ENCODE measurements at regions not wholly inside any gene's neighbourhood (a gene's known extent, or its start where the extent isn't known, plus 50 kb on each side); places are given as distances from the start of the nearest gene placed in this dataset.
A peak's percentile ranks its signal among the peaks of the same experiment; 100 is the strongest.

DNA sequence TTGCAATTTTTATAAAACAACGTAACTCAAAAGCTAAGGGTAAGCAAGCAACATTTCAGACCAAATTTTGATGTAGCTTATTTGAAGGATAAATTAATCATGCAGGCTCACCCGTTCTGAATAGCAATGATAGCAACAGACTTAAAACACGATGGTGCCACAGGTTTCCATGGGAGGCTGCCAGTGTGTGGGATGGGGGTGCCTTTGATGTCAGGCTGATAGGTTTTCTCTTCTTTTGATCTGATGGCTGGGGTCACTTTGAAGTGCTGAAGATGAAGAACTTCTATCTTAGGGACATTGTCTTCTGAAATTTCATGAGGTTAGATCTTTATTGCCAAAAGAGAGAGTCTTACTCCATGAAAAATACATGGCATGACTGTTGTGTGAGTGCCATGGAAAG, 206.8 kb downstream of the LPIN1 start:
- no peaks in the 10 kb centered on the region for H3K9me2 ChIP-seq (ENCODE audit: insufficient read depth)
- no peak for DNase-seq
- no peak overlapping the region for H3K27ac ChIP-seq
- TF ChIP-seq, protein P1, sequence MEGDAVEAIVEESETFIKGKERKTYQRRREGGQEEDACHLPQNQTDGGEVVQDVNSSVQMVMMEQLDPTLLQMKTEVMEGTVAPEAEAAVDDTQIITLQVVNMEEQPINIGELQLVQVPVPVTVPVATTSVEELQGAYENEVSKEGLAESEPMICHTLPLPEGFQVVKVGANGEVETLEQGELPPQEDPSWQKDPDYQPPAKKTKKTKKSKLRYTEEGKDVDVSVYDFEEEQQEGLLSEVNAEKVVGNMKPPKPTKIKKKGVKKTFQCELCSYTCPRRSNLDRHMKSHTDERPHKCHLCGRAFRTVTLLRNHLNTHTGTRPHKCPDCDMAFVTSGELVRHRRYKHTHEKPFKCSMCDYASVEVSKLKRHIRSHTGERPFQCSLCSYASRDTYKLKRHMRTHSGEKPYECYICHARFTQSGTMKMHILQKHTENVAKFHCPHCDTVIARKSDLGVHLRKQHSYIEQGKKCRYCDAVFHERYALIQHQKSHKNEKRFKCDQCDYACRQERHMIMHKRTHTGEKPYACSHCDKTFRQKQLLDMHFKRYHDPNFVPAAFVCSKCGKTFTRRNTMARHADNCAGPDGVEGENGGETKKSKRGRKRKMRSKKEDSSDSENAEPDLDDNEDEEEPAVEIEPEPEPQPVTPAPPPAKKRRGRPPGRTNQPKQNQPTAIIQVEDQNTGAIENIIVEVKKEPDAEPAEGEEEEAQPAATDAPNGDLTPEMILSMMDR (conservative IDR thresholded peaks at IDR 0.05), result no peak
- TF ChIP-seq EZH2 (IDR thresholded peaks at IDR 0.05; ENCODE audit: low read depth), result no peak
- CTCF ChIA-PET, result no interaction called here
- H4K20me1 ChIP-seq (ENCODE audit: insufficient read depth), result no peaks in the 10 kb centered on the region
- POLR2A ChIA-PET (ENCODE audit: unreplicated experiment), result no interaction called here
- no peaks in the 10 kb centered on the region for H3K4me1 ChIP-seq (replicated peaks; ENCODE audit: insufficient read depth)
- intact Hi-C loops (cut with micrococcal nuclease; ENCODE audit: unreplicated experiment), result no loop called here
- no peak overlapping the region for H3K4me2 ChIP-seq
- H3K4me3 ChIP-seq, result no peak overlapping the region
- no peaks in the 10 kb centered on the region for H3K79me2 ChIP-seq (ENCODE audit: low read depth)
- H3K36me3 ChIP-seq (ENCODE audit: low read depth), result no peaks in the 10 kb centered on the region
- no peak overlapping the region for H2AFZ ChIP-seq
- no peaks in the 10 kb centered on the region for H3K27me3 ChIP-seq (ENCODE audit: insufficient read depth, low read depth)
- no peaks in the 10 kb centered on the region for H3F3A ChIP-seq (ENCODE audit: insufficient read depth, low read depth)
- BruUV-seq (replicated peaks), result no TSS peak
- no peaks in the 10 kb centered on the region for H3K9me3 ChIP-seq (ENCODE audit: insufficient read depth, low read depth)

DNA sequence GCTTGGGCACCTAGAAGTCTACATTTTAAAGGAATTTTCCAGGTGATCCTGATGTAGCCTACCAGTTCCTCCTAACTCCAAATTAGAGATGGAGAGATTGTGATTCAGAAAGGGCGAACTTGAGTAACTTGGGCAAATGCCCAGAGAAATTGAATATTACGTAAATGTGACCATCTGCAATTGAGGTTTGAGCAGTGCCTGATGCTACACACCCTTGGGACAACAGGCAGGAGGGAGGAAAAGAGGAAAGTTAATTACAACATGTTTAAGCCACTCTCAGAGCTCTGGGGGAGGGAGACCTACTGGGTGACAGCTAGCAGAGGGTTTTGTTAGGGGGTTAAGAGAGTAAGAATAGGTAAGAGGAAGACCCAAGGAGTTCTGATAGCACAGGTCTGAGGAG, 208.9 kb downstream of the LPIN1 start:
- BruUV-seq (replicated peaks), result no TSS peak
- intact Hi-C loops (cut with micrococcal nuclease; ENCODE audit: unreplicated experiment), result no loop called here

DNA sequence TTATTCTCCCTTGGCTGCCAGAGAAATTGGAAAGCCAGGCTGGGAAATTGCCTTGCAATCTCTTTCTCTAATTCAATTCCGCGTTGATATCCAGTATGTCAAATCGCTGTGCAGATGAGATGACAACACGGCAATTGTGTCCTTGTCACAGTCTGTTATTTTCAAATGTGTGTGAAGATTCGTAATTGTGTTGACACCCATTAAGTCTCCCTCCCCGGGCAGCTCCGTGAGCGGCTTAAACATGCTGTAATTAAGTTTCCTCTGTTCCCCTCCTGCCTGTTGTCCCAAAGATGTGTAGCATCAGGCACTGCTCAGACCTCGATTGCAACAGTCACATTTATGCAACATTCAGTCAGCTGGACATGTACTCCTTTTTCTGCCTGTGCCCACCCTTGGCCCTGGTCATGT, 209.5 kb downstream of the LPIN1 start:
- Histone ChIP-seq H3K4me2 (no peak overlapping the region), H3K79me2 (ENCODE audit: low read depth) (no peaks in the 10 kb centered on the region), H3K4me3 (no peak overlapping the region), H2AFZ (no peak overlapping the region), H3K27me3 (ENCODE audit: insufficient read depth, low read depth) (no peaks in the 10 kb centered on the region), H3K4me1 (replicated peaks; ENCODE audit: insufficient read depth) (no peaks in the 10 kb centered on the region), H3K9me2 (ENCODE audit: insufficient read depth) (no peaks in the 10 kb centered on the region), H3K27ac (no peak overlapping the region), H3K36me3 (ENCODE audit: low read depth) (no peaks in the 10 kb centered on the region), H3F3A (ENCODE audit: insufficient read depth, low read depth) (no peaks in the 10 kb centered on the region), H3K9me3 (ENCODE audit: insufficient read depth, low read depth) (no peaks in the 10 kb centered on the region), H4K20me1 (ENCODE audit: insufficient read depth) (no peaks in the 10 kb centered on the region)
- ChIA-PET CTCF (interaction anchor here (0.6 kb wide), 1 partner anchor 29 kb away, joined by 9 read pairs; no protein-coding TSS in a partner anchor), POLR2A (ENCODE audit: unreplicated experiment) (no interaction called here)
- no peak for TF ChIP-seq EZH2 (IDR thresholded peaks at IDR 0.05; ENCODE audit: low read depth)
- TF ChIP-seq, protein P1 (conservative IDR thresholded peaks at IDR 0.05), result no peak
- no TSS peak for BruUV-seq (replicated peaks)
- DNase-seq, result no peak
- intact Hi-C loops (cut with micrococcal nuclease; ENCODE audit: unreplicated experiment), result no loop called here

More for the DNA sequence above, 208.9 kb downstream of the LPIN1 start:
- no peak overlapping the region for H3K27ac ChIP-seq
- H3K36me3 ChIP-seq (ENCODE audit: low read depth), result no peaks in the 10 kb centered on the region
- DNase-seq, result peak in 1 of 2 experiments; percentile 44
- no peaks in the 10 kb centered on the region for H3K79me2 ChIP-seq (ENCODE audit: low read depth)
- H3K27me3 ChIP-seq (ENCODE audit: insufficient read depth, low read depth), result no peaks in the 10 kb centered on the region
- H3K9me2 ChIP-seq (ENCODE audit: insufficient read depth), result no peaks in the 10 kb centered on the region
- no peak overlapping the region for H2AFZ ChIP-seq
- TF ChIP-seq, protein P1 (conservative IDR thresholded peaks at IDR 0.05), result no peak
- no peak for TF ChIP-seq EZH2 (IDR thresholded peaks at IDR 0.05; ENCODE audit: low read depth)
- H4K20me1 ChIP-seq (ENCODE audit: insufficient read depth), result no peaks in the 10 kb centered on the region
- no peak overlapping the region for H3K4me3 ChIP-seq
- no peaks in the 10 kb centered on the region for H3F3A ChIP-seq (ENCODE audit: insufficient read depth, low read depth)
- H3K9me3 ChIP-seq (ENCODE audit: insufficient read depth, low read depth), result no peaks in the 10 kb centered on the region
- no peaks in the 10 kb centered on the region for H3K4me1 ChIP-seq (replicated peaks; ENCODE audit: insufficient read depth)
- CTCF ChIA-PET, result interaction anchor here (0.6 kb wide), 1 partner anchor 28 kb away, joined by 9 read pairs; no protein-coding TSS in a partner anchor
- POLR2A ChIA-PET (ENCODE audit: unreplicated experiment), result no interaction called here
- H3K4me2 ChIP-seq, result no peak overlapping the region
